ENCODE measurements at regions not wholly inside any gene's neighbourhood (a gene's known extent, or its start where the extent isn't known, plus 50 kb on each side); places are given as distances from the start of the nearest gene placed in this dataset.

DNA sequence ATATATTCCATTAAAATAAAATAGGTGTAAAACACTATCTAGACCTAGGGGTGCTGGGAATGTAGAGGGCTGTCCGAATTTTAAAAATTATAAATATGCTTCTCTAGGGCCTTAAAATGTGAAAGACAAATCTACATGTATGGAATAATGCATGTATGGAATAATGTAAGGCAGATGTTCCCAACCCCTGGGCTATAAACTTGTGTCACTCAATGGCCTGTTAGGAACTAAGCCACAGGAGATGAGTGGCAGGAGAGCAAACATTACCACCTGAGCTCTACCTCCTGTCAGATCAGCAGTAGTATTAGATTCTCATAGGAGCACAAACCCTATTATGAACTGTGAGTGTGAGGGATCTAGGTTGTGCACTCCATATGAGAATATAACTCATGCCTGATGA lies 482.6 kb upstream of the TGFBR2 start:
- TF ChIP-seq POLR2A (IDR thresholded peaks at IDR 0.05): no peak
- TF ChIP-seq, protein P1, sequence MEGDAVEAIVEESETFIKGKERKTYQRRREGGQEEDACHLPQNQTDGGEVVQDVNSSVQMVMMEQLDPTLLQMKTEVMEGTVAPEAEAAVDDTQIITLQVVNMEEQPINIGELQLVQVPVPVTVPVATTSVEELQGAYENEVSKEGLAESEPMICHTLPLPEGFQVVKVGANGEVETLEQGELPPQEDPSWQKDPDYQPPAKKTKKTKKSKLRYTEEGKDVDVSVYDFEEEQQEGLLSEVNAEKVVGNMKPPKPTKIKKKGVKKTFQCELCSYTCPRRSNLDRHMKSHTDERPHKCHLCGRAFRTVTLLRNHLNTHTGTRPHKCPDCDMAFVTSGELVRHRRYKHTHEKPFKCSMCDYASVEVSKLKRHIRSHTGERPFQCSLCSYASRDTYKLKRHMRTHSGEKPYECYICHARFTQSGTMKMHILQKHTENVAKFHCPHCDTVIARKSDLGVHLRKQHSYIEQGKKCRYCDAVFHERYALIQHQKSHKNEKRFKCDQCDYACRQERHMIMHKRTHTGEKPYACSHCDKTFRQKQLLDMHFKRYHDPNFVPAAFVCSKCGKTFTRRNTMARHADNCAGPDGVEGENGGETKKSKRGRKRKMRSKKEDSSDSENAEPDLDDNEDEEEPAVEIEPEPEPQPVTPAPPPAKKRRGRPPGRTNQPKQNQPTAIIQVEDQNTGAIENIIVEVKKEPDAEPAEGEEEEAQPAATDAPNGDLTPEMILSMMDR (IDR thresholded peaks at IDR 0.05): no peak
